Stomach smooth muscle (tissue), 2 donors: ENCODE measurements at regions not wholly inside any gene's neighbourhood (a gene's known extent, or its start where the extent isn't known, plus 50 kb on each side); places are given as distances from the start of the nearest gene placed in this dataset.

Experiments
- H3K27ac ChIP-seq: one replicate; pipeline ENCODE4 v1.7.0; 2013; ENCODE audit warnings: mild to moderate bottlenecking, low read length, inconsistent platforms
- H3K27me3 ChIP-seq, 2 donors: one replicate each; pipeline ENCODE4 v1.7.0; 2013; ENCODE audit warnings: low read length in 2 of 2; ENCODE audit not compliant: insufficient read depth in 2 of 2, control insufficient read depth in 1 of 2
- H3K36me3 ChIP-seq, 2 donors: one replicate each; pipeline ENCODE4 v1.7.0; 2013; ENCODE audit warnings: low read length in 2 of 2; ENCODE audit not compliant: control insufficient read depth in 2 of 2, insufficient read depth in 2 of 2
- H3K4me1 ChIP-seq: one replicate; pipeline ENCODE4 v1.7.0; 2013; ENCODE audit warnings: low read length; ENCODE audit not compliant: control insufficient read depth, insufficient read depth
- H3K4me3 ChIP-seq, 2 donors: one replicate each; pipeline ENCODE4 v1.7.0; 2013; ENCODE audit warnings: low read length in 2 of 2
- H3K9ac ChIP-seq, 2 donors: one replicate each; pipeline ENCODE4 v1.7.0; 2013; ENCODE audit warnings: low read length in 2 of 2, mild to moderate bottlenecking in 1 of 2
- H3K9me3 ChIP-seq, 2 donors: one replicate each; pipeline ENCODE4 v1.7.0; 2013; ENCODE audit warnings: low read length in 2 of 2; ENCODE audit not compliant: control insufficient read depth in 2 of 2
- donor health status: healthy.
- donor health status: Pancreatic carcinoma.

DNA sequence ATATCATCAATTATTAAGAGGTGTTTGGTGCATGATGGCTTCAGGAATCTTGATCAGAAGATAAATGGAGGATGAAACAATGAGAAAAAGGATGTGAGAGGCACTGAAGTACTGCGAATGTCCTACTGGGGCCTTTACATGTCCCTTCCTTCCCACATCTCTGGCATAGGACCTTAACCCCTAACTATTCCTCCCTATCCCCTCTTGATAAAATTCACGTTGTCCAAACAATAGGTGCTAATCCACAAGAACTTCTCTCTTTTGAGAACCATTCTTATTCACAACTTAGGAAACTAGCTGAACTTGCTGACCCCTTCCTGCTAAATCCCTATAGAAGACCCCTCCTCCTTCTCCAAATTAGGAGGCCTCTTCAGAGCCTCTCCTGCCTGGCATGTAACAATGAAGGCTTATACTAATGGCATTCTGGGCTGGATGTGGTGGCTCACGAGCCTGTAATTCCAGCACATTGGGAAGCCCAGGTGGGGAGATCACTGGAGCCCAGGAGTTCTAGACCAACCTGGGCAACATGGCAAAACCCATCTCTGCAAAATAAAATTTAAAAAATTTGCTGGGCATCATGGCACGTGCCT, 276.5 kb upstream of the SMARCA2 start:
- H3K4me3 ChIP-seq, result no peak overlapping the region
- no peaks in the 10 kb centered on the region for H3K36me3 ChIP-seq
- H3K27ac ChIP-seq, result no peak overlapping the region
- H3K4me1 ChIP-seq, result no peaks in the 10 kb centered on the region
- H3K27me3 ChIP-seq, result no peaks in the 10 kb centered on the region
- H3K9ac ChIP-seq, result no peak overlapping the region
- H3K9me3 ChIP-seq, result no peaks in the 10 kb centered on the region

DNA sequence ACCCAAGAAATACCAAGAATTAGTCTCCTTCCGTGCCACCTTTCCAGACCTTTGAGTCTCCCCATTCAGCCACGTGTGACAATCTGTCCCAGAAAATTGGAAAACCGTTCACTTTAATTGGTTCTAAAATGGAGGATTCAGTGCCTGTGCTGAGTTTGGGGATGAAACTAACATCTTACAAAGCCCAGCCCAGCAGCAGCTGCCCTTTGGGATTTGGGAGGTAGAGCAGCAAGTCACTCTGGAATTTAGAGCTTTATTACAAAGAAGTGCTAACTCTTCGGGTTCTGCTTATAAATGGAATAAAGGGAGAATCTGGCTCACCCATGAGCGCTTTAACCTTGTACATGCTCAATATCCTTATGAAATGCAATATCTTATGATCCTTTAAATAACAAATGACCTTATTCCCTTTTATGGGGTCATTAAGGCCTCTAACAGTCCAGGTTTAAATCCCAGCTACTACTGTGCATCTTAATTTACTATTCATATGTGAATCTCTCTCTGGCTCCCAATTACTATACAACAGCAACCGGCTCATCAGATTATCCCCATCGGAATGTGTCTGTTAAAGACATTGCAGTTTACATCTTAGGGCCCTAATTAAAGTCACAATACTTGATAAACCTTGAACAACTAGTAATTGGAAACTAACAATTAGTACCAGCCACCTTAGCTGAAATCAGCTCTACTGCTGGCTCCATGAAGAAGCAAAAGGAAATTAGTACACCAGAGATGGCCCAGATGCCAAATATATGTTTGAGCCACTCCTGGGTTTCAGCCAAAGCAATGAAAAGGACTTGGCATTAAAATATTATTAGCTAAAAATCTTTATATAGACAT, 271.8 kb upstream of the SMARCA2 start:
- H3K9ac ChIP-seq, result no peak overlapping the region
- H3K27me3 ChIP-seq, result no peaks in the 10 kb centered on the region
- H3K27ac ChIP-seq, result no peak overlapping the region
- H3K36me3 ChIP-seq, result no peaks in the 10 kb centered on the region
- H3K9me3 ChIP-seq, result no peaks in the 10 kb centered on the region
- H3K4me1 ChIP-seq, result no peaks in the 10 kb centered on the region
- H3K4me3 ChIP-seq, result no peak overlapping the region

DNA sequence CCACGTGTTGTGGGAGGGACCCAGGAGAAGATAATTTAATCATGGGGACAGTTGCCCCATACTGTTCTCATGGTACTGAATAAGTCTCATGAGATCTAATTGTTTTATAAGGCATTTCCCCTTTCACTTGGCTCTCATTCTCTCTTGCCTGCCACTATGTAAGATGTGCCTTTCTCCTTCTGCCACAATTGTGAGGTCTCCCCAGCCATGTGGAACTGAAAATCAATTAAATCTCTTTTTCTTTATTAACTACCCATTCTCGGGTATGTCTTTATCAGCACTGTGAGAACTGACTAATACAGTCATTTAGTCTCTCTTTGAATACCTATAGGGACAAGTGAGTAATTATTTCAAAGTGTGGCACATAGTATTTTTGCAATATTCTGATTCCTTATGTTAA, 269.2 kb upstream of the SMARCA2 start:
- Histone ChIP-seq H3K27me3 (no peaks in the 10 kb centered on the region), H3K9me3 (no peaks in the 10 kb centered on the region), H3K36me3 (no peaks in the 10 kb centered on the region), H3K4me1 (no peaks in the 10 kb centered on the region), H3K27ac (no peak overlapping the region), H3K9ac (no peak overlapping the region), H3K4me3 (no peak overlapping the region)

DNA sequence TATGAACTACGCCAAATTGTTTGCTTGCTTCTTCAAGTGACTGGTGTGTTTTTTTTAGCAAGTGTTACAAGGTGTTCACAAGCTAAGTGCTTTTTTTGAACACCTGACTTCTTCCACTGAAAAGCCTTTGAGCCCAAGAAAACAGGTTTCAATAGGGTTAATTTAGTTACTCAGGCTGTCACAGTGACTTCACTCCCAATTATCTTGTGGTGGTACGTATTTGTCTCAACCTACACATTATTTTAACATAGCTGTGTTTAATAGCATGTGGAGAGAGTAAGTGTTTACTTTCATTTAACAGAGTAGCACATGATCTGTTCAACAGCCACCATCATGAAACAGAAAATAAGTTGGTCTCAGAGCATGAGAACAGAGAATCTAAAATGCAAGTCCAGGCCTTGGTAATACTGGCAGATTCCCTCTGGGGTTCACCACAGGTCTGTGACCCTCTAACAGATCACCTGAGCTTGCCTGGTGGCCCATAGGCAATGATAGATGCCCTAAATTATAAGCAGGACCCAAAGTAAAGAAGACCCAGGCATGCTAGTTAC, 267.7 kb upstream of the SMARCA2 start:
- H3K4me3 ChIP-seq, result no peak overlapping the region
- no peak overlapping the region for H3K9ac ChIP-seq
- no peak overlapping the region for H3K27ac ChIP-seq
- no peaks in the 10 kb centered on the region for H3K36me3 ChIP-seq
- H3K9me3 ChIP-seq, result no peaks in the 10 kb centered on the region
- H3K4me1 ChIP-seq, result no peaks in the 10 kb centered on the region
- no peaks in the 10 kb centered on the region for H3K27me3 ChIP-seq

DNA sequence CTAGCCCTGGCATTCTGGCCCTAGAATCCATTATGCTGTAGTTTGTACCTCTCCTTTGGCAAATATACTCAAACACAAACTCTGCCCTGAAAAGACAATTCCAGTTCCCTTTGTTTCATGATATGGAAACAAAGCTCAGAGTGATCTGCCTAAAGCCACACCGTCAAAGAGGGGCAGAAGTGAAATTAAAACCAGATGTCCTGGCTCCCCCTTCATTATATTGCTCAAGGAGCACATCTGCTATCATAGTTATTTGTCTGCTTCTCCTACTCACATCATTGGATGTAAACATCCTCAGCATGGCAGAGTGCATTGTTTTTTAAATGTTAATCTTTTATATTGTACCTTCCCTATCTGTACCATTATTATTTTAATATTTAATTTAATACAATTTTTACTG, 266.7 kb upstream of the SMARCA2 start:
- no peaks in the 10 kb centered on the region for H3K36me3 ChIP-seq
- no peak overlapping the region for H3K27ac ChIP-seq
- H3K27me3 ChIP-seq, result no peaks in the 10 kb centered on the region
- H3K9me3 ChIP-seq, result no peaks in the 10 kb centered on the region
- no peak overlapping the region for H3K9ac ChIP-seq
- no peaks in the 10 kb centered on the region for H3K4me1 ChIP-seq
- H3K4me3 ChIP-seq, result no peak overlapping the region

DNA sequence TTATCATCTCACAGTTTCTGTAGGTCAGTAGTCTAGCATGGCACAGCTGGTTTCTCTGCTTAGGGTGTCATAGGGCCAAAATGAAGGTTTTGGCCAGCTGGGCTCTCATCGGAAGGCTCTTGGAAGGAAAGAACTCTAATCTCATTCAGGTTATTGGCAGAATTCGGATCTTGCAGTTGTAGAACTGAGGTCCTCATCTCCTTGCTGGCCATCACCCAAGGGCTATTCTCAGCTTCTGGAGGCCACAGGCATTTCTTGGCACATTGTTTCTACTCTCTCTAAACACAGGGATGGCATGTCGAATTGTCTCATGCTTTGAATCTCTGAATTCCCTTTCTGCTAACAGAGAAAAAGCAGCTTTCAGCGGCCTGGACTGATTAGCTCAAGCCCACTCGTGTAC, 258.0 kb upstream of the SMARCA2 start:
- no peak overlapping the region for H3K27ac ChIP-seq
- no peak overlapping the region for H3K9ac ChIP-seq
- H3K4me1 ChIP-seq, result no peaks in the 10 kb centered on the region
- H3K27me3 ChIP-seq, result no peaks in the 10 kb centered on the region
- H3K9me3 ChIP-seq, result no peaks in the 10 kb centered on the region
- H3K4me3 ChIP-seq, result no peak overlapping the region
- H3K36me3 ChIP-seq, result no peaks in the 10 kb centered on the region

DNA sequence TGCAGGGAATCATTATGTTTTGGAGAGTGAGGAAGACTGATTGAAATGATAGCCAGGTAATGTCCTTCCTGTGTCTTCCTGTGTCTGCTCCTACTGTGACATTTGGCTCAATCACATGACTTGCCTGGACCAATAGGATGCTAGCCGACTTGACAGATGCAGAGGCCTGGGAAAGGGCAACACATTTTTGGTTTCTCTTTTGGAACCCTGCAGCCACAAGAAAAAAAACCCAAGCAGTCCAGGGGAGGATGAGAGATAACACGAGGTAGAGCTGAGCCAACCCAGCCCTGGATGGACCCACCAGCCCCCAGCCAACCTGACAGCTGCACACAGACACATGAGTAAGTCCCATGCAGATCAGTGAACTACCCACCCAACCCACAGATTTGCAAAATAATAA, 256.1 kb upstream of the SMARCA2 start:
- H3K36me3 ChIP-seq, result no peaks in the 10 kb centered on the region
- no peaks in the 10 kb centered on the region for H3K27me3 ChIP-seq
- no peaks in the 10 kb centered on the region for H3K9me3 ChIP-seq
- H3K4me1 ChIP-seq, result no peaks in the 10 kb centered on the region
- no peak overlapping the region for H3K27ac ChIP-seq
- H3K4me3 ChIP-seq, result no peak overlapping the region
- H3K9ac ChIP-seq, result no peak overlapping the region

DNA sequence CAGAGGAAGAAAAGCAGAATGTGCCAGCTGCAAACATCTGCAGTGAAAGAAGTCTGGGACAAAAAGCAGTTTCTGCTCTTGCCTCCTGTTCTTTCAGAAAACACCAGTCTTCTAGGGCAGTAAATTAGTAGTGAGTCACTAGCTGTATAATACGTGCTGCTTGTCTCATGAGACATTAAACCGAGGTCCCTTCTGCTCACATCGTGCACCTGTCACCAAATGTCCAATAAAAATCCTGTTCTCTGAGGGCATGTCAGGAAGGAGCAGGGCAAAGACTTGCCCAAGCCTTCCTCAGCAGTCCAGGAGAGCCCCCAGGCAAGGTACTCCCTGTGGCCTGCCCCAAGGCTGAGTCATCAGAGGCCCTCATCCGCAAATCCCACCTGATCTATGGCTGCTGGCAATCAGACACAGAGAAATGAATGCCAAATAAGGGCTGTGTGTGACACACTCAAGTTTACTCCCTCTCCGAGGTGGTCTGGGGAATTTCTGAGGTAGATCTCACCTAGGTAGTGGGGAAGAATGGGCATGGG, 255.3 kb upstream of the SMARCA2 start:
- H3K9me3 ChIP-seq, result no peaks in the 10 kb centered on the region
- no peaks in the 10 kb centered on the region for H3K4me1 ChIP-seq
- no peak overlapping the region for H3K9ac ChIP-seq

DNA sequence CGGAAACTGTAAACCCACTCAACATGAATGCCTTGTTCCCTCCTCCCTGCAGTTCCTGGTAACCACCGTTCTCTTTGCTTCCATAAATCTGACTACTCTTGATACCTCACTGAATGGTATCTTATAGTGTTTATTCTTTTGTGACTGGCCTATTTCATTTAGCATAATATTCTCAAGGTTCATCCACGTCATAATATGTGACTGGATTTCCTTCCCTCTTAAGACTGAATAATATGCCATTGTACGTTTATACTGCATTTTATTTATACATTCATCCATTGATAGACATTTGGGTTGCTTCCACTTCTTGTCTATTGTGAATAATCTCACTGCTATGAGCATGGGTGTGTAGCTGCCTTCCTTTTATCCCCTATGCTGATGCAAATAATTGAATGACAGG, 253.3 kb upstream of the SMARCA2 start:
- Histone ChIP-seq H3K4me3 (no peak overlapping the region), H3K4me1 (no peaks in the 10 kb centered on the region), H3K27ac (no peak overlapping the region), H3K9me3 (no peaks in the 10 kb centered on the region), H3K27me3 (no peaks in the 10 kb centered on the region), H3K9ac (no peak overlapping the region), H3K36me3 (no peaks in the 10 kb centered on the region)

More for the DNA sequence above, 255.3 kb upstream of the SMARCA2 start:
- Histone ChIP-seq H3K27ac (no peak overlapping the region), H3K4me3 (no peak overlapping the region), H3K36me3 (no peaks in the 10 kb centered on the region), H3K27me3 (no peaks in the 10 kb centered on the region)

DNA sequence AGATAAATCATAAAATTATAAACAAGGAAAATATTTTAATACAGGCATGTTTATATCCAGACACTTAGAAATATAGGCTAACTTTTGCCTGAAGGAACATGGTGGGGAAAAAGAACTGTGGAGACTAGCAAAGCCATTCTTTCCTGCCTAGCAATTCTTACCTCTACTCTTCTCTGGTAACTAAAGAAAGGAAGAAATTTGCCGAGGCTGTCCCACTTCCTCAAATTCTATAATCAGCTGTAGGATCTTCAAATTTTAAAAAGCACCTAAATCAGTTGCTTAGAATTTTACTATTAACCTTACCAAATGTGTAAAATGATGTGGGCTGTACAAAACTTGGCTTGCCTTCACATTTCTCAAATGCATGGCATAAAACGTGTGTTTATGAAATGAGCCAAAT, 249.1 kb upstream of the SMARCA2 start:
- Histone ChIP-seq H3K9ac (no peak overlapping the region), H3K27ac (no peak overlapping the region), H3K27me3 (no peaks in the 10 kb centered on the region), H3K9me3 (no peaks in the 10 kb centered on the region), H3K4me3 (no peak overlapping the region), H3K4me1 (no peaks in the 10 kb centered on the region), H3K36me3 (no peaks in the 10 kb centered on the region)

DNA sequence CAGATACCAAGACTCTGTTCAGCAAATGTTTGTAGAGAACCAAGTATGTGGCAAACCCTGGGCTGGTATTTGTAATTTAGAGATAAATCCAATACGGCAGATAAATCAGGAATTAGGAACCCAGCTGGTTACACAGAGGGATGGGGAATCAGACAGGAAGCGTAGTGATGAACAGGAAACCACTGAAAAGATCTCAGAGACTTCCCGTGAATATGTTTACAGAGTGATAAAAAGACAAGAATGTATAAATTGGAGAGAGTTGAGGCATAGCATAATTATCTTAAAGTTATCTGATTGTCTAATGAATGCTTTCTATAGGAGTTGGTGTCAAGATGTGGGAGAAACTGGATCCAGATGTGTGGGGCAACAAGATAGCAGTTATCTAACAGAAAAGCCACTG, 246.6 kb upstream of the SMARCA2 start:
- Histone ChIP-seq H3K9ac (no peak overlapping the region), H3K4me1 (no peaks in the 10 kb centered on the region), H3K9me3 (no peaks in the 10 kb centered on the region), H3K27ac (no peak overlapping the region), H3K27me3 (no peaks in the 10 kb centered on the region), H3K36me3 (no peaks in the 10 kb centered on the region), H3K4me3 (no peak overlapping the region)
